Ishikawa (cell line): ENCODE measurements at regions not wholly inside any gene's neighbourhood (a gene's known extent, or its start where the extent isn't known, plus 50 kb on each side); places are given as distances from the start of the nearest gene placed in this dataset.

Experiments
- CEBPB ChIP-seq: IDR thresholded peaks from 2 replicates; pipeline ENCODE4 v1.6.1; 2012
- CREB1 ChIP-seq: IDR thresholded peaks from 2 replicates; pipeline ENCODE4 v1.6.1; 2012; ENCODE audit warnings: low read depth
- EGR1 ChIP-seq: IDR thresholded peaks from 2 replicates; pipeline ENCODE4 v1.6.1; 2012
- EP300 ChIP-seq: IDR thresholded peaks from 2 replicates; pipeline ENCODE4 v1.6.1; 2012; ENCODE audit warnings: borderline replicate concordance
- FOXM1 ChIP-seq: IDR thresholded peaks from 2 replicates; pipeline ENCODE4 v1.6.1; 2012; ENCODE audit warnings: low read depth, borderline replicate concordance
- NFIC ChIP-seq: IDR thresholded peaks from 2 replicates; pipeline ENCODE4 v1.6.1; 2012
- RAD21 ChIP-seq: IDR thresholded peaks from 2 replicates; pipeline ENCODE4 v1.6.1; 2012; ENCODE audit warnings: low read depth
- TAF1 ChIP-seq: IDR thresholded peaks from 2 replicates; pipeline ENCODE4 v1.6.1; 2012; ENCODE audit warnings: low read depth, mild to moderate bottlenecking
- TCF12 ChIP-seq: IDR thresholded peaks from 2 replicates; pipeline ENCODE4 v1.6.1; 2012; ENCODE audit warnings: low read depth
- TEAD4 ChIP-seq: IDR thresholded peaks from 2 replicates; pipeline ENCODE4 v1.6.1; 2012
- YY1 ChIP-seq: IDR thresholded peaks from 2 replicates; pipeline ENCODE4 v1.6.1; 2012; ENCODE audit warnings: low read depth
- ZBTB7A ChIP-seq: IDR thresholded peaks from 2 replicates; pipeline ENCODE4 v1.6.1; 2012; ENCODE audit warnings: low read depth
- TF ChIP-seq, protein P1 (sequence below): IDR thresholded peaks from 2 replicates; pipeline ENCODE4 v1.6.1; 2012
- TF ChIP-seq, protein P2 (sequence below): IDR thresholded peaks from 2 replicates; pipeline ENCODE4 v1.6.1; 2012; ENCODE audit warnings: low read depth, mild to moderate bottlenecking
- TF ChIP-seq, protein P3 (sequence below): IDR thresholded peaks from 2 replicates; pipeline ENCODE4 v1.6.1; 2012

DNA sequence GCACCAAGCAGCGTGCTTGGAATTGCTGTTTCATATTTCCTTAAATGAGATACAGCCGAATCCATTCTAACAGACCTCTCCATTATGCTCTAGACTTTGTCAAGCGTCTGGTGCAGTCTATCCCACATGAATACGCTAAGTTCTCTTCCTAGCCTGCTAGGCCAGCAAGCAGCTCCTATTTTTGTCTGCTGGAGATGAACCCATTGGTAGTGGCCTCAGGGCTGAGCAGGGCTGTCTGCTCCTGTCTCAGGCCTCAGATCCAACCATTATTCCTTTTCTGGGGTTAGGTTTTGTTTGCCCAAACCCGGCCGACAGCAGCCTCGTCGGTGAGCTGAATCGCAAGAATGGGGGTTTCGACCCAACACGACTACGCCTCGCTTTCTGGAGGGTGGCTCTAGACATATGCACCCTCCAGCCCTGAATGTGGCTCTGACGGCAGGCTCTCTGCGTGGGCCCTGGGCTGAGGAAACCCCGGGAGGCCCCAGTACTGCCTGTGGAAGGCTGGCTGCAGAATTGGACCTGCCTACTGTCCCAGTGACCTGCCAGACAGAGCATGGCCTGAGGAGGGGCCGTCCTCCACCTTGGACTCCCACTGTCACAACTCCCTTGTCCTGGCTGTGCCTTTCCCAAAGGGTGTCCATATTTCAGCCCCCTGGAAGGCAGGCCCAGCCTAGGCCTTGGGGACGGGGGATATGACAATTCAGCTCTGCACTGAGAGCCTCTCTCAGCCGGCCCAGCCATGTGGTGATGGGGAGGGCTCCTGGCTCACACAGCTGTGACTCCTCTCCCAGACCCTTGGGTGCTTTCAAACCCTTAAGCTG, 267.9 kb upstream of the TCERG1L start:
- TF ChIP-seq CREB1 (no peak), NFIC (no peak), TCF12 (no peak), EP300 (no peak)
- TF ChIP-seq, protein P1, sequence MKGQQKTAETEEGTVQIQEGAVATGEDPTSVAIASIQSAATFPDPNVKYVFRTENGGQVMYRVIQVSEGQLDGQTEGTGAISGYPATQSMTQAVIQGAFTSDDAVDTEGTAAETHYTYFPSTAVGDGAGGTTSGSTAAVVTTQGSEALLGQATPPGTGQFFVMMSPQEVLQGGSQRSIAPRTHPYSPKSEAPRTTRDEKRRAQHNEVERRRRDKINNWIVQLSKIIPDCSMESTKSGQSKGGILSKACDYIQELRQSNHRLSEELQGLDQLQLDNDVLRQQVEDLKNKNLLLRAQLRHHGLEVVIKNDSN = no peak
- TF ChIP-seq, protein P2, sequence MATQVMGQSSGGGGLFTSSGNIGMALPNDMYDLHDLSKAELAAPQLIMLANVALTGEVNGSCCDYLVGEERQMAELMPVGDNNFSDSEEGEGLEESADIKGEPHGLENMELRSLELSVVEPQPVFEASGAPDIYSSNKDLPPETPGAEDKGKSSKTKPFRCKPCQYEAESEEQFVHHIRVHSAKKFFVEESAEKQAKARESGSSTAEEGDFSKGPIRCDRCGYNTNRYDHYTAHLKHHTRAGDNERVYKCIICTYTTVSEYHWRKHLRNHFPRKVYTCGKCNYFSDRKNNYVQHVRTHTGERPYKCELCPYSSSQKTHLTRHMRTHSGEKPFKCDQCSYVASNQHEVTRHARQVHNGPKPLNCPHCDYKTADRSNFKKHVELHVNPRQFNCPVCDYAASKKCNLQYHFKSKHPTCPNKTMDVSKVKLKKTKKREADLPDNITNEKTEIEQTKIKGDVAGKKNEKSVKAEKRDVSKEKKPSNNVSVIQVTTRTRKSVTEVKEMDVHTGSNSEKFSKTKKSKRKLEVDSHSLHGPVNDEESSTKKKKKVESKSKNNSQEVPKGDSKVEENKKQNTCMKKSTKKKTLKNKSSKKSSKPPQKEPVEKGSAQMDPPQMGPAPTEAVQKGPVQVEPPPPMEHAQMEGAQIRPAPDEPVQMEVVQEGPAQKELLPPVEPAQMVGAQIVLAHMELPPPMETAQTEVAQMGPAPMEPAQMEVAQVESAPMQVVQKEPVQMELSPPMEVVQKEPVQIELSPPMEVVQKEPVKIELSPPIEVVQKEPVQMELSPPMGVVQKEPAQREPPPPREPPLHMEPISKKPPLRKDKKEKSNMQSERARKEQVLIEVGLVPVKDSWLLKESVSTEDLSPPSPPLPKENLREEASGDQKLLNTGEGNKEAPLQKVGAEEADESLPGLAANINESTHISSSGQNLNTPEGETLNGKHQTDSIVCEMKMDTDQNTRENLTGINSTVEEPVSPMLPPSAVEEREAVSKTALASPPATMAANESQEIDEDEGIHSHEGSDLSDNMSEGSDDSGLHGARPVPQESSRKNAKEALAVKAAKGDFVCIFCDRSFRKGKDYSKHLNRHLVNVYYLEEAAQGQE = no peak

DNA sequence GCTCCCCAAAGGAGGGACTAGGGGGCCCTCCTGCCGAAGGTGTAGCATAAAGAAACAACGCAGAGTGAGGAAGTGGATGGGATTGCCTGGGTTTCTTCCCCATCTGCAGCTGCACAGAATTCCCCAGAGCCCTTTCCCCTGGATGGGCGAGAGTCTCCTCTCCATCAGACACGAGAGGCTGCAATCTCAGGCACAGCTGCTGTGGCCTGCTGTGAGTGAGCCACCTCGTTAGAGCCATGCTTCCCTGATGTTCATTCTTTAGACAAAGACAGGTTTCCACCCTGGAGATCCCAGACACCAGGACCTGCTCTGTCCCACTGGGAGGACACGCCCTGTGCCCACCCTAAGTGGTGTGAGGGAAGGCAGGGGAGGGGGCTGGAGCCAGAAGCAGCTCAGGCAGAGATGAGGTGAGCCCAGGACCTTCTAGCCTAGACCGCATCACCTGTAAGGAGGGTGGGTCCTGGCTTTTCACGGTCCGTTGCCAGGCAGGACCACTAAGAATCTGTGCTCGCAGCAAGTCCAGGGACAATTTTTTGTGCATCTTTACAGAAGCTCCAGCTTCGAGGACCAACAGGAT, 268.6 kb upstream of the TCERG1L start:
- TF ChIP-seq RAD21 (no peak), CEBPB (no peak), CREB1 (no peak), NFIC (no peak), TEAD4 (no peak), TCF12 (no peak), ZBTB7A (no peak), YY1 (no peak), EGR1 (no peak), EP300 (no peak), FOXM1 (no peak), TAF1 (no peak)
- TF ChIP-seq, protein P1 = no peak
- TF ChIP-seq, protein P3, sequence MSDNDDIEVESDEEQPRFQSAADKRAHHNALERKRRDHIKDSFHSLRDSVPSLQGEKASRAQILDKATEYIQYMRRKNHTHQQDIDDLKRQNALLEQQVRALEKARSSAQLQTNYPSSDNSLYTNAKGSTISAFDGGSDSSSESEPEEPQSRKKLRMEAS = no peak
- TF ChIP-seq, protein P2 = no peak

DNA sequence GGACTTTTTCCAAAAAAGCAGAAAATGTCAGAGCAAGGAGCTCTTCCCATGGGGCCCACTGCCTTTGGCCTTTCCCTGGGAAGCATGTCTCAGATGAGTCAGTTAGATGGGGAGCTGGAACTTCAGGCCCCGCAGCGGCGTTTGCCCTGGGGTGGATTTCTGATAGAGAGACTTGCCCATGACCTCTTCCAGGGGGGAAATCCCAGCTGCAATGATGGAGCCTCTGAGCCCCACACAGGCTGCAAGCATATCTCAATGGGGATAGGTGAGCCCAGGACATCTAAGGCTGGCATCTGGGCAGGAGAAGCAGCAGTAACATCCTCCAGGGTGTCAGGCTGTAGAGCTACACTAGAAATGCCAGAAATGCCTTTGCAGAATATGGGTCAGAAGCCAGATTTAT, 269.2 kb upstream of the TCERG1L start:
- TF ChIP-seq, protein P1 = no peak
- TF ChIP-seq NFIC (no peak), ZBTB7A (no peak), FOXM1 (no peak), TAF1 (no peak), TCF12 (no peak), RAD21 (no peak), CREB1 (no peak), TEAD4 (no peak), EP300 (no peak), CEBPB (no peak), EGR1 (no peak), YY1 (no peak)
- TF ChIP-seq, protein P3 = no peak
- TF ChIP-seq, protein P2 = no peak

DNA sequence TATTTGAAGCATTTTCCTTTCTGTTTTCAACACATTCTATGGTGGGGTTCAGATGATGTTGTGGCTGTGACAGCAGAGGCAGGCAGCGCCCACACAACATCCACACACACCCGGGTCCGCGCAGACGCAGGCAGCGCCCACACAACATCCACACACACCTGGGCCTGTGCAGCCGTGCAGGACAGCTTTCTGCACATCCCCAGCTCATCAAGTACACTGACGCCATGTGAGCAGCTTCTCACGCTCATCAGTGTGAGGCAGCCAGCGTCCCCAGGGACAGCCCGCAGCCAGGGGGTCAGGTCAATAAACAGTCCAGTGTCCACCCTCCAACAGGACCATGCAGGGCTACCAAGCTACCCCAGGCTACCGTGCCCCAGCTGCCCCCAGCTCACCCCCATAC, 272.8 kb upstream of the TCERG1L start:
- TF ChIP-seq CEBPB (no peak), TAF1 (no peak), TEAD4 (no peak), EGR1 (no peak), CREB1 (no peak), FOXM1 (no peak), YY1 (no peak), EP300 (no peak), NFIC (no peak), RAD21 (no peak), TCF12 (no peak), ZBTB7A (no peak)
- TF ChIP-seq, protein P3 = no peak
- TF ChIP-seq, protein P2 = no peak
- TF ChIP-seq, protein P1 = no peak
